ENCODE measurements at regions not wholly inside any gene's neighbourhood (a gene's known extent, or its start where the extent isn't known, plus 50 kb on each side); places are given as distances from the start of the nearest gene placed in this dataset.

DNA sequence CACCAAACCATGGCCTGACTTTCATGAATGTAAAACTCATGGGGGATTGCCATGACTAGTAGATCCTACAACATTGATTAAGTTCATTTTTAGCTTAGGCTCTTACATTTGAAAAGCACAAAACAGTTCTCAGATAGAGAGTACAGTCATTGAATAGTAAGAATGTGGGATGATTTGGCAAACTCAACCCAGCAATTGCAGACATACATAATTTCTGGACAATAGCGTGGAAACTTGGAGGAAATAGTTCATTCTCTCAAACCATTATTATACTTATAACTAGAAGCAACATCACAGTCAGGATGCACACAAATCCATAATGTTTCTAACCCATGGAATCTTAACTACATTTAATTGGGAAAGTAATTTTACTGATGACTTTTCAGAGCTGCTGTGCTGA, 598.2 kb downstream of the LMO4 start:
- H3K4me1 ChIP-seq (ENCODE audit: control insufficient read depth, insufficient read depth, low read length), result no peaks in the 10 kb centered on the region
- ChIA-PET POLR2A (no interaction called here), CTCF (no interaction called here)
- BruUV-seq (replicated peaks), result no TSS peak
- no peak overlapping the region for H3K4me3 ChIP-seq (ENCODE audit: low read depth in 2 of 2, low read length in 2 of 2)
- TF ChIP-seq, protein P1, sequence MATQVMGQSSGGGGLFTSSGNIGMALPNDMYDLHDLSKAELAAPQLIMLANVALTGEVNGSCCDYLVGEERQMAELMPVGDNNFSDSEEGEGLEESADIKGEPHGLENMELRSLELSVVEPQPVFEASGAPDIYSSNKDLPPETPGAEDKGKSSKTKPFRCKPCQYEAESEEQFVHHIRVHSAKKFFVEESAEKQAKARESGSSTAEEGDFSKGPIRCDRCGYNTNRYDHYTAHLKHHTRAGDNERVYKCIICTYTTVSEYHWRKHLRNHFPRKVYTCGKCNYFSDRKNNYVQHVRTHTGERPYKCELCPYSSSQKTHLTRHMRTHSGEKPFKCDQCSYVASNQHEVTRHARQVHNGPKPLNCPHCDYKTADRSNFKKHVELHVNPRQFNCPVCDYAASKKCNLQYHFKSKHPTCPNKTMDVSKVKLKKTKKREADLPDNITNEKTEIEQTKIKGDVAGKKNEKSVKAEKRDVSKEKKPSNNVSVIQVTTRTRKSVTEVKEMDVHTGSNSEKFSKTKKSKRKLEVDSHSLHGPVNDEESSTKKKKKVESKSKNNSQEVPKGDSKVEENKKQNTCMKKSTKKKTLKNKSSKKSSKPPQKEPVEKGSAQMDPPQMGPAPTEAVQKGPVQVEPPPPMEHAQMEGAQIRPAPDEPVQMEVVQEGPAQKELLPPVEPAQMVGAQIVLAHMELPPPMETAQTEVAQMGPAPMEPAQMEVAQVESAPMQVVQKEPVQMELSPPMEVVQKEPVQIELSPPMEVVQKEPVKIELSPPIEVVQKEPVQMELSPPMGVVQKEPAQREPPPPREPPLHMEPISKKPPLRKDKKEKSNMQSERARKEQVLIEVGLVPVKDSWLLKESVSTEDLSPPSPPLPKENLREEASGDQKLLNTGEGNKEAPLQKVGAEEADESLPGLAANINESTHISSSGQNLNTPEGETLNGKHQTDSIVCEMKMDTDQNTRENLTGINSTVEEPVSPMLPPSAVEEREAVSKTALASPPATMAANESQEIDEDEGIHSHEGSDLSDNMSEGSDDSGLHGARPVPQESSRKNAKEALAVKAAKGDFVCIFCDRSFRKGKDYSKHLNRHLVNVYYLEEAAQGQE (IDR thresholded peaks at IDR 0.05; ENCODE audit: insufficient read depth in 1 of 2, low read depth in 2 of 2, low read length in 1 of 2), result no peak
- no peak for TF ChIP-seq POLR2AphosphoS5 (IDR thresholded peaks at IDR 0.05; ENCODE audit: low read depth, low read length)
- no peak for TF ChIP-seq SIN3A (IDR thresholded peaks at IDR 0.05; ENCODE audit: borderline replicate concordance, insufficient read depth, low read depth, low read length)
- TF ChIP-seq TCF7L2 (IDR thresholded peaks at IDR 0.05; ENCODE audit: low read depth, low read length), result no peak
- TF ChIP-seq, protein P2, sequence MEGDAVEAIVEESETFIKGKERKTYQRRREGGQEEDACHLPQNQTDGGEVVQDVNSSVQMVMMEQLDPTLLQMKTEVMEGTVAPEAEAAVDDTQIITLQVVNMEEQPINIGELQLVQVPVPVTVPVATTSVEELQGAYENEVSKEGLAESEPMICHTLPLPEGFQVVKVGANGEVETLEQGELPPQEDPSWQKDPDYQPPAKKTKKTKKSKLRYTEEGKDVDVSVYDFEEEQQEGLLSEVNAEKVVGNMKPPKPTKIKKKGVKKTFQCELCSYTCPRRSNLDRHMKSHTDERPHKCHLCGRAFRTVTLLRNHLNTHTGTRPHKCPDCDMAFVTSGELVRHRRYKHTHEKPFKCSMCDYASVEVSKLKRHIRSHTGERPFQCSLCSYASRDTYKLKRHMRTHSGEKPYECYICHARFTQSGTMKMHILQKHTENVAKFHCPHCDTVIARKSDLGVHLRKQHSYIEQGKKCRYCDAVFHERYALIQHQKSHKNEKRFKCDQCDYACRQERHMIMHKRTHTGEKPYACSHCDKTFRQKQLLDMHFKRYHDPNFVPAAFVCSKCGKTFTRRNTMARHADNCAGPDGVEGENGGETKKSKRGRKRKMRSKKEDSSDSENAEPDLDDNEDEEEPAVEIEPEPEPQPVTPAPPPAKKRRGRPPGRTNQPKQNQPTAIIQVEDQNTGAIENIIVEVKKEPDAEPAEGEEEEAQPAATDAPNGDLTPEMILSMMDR (IDR thresholded peaks at IDR 0.05), result no peak
- no peaks in the 10 kb centered on the region; the same call in 1 of the 2 replicates for H3K9me3 ChIP-seq (ENCODE audit: control insufficient read depth, insufficient read depth, low read depth, low read length)
- no peaks in the 10 kb centered on the region for H3K36me3 ChIP-seq (ENCODE audit: control insufficient read depth, insufficient read depth, low read length)
- intact Hi-C loops (cut with micrococcal nuclease; ENCODE audit: unreplicated experiment) (no loop called here), in situ Hi-C loops (cut with HindIII; ENCODE audit: low pct_unique_long_range_greater_than_20kb, low sequenced_read_pairs) (no loop called here)
- H3K27ac ChIP-seq (ENCODE audit: low read length), result no peak overlapping the region
- no peak for DNase-seq (ENCODE audit: low read depth, low spot score)
- no peaks in the 10 kb centered on the region for H3K27me3 ChIP-seq (ENCODE audit: control insufficient read depth, insufficient read depth, low read length)
- no peak for ATAC-seq

DNA sequence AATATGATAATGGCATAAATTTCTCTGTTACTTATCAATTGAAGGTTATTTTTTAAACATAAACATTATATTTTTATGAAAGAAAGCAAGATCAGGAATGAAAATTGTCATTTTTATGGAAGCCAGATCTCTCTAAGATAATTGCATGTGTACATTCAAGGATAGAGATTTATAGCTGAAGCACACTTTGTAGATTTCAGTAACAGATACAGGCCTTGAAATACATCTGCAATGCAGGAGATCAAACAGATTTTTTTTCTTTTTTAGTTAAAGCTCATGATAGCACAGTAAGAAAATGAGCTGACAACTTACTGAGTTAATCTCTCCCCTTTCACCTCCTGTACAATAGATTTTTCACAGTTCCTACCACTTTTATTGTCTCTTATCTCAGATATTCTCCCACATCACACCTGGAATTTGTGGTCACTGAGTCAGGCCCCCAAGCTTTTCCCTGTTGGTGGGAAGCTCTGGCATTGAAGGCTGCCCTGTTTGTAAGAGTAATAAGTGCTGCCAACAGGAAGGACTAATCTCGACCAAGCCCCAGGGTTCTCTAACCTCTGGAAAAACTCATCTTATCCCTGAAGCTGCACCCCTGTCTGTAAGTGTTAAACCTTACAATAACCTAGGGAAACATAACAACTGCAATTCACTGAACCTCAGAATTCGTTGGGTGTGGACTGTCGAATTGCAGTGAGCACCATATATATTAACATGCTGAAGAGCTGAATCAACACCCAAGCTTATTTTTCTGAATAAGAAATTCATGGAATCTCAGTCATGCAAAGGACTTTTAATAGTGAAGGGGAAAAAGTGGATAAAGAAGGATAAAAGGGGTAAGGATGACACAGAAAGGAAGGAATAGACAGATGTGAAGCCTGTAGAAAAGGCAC, 599.0 kb downstream of the LMO4 start:
- in situ Hi-C loops (cut with HindIII; ENCODE audit: low pct_unique_long_range_greater_than_20kb, low sequenced_read_pairs), result no loop called here
- no TSS peak for BruUV-seq (replicated peaks)
- ChIA-PET POLR2A (no interaction called here), CTCF (no interaction called here)
- no peak for DNase-seq (ENCODE audit: low read depth, low spot score)
- Histone ChIP-seq H3K36me3 (ENCODE audit: control insufficient read depth, insufficient read depth, low read length) (no peaks in the 10 kb centered on the region), H3K4me3 (ENCODE audit: low read depth in 2 of 2, low read length in 2 of 2) (no peak overlapping the region), H3K27ac (ENCODE audit: low read length) (no peak overlapping the region), H3K9me3 (ENCODE audit: control insufficient read depth, insufficient read depth, low read depth, low read length) (no peaks in the 10 kb centered on the region; the same call in 1 of the 2 replicates), H3K27me3 (ENCODE audit: control insufficient read depth, insufficient read depth, low read length) (no peaks in the 10 kb centered on the region), H3K4me1 (ENCODE audit: control insufficient read depth, insufficient read depth, low read length) (no peaks in the 10 kb centered on the region)
- TF ChIP-seq, protein P2 (IDR thresholded peaks at IDR 0.05), result no peak
- TF ChIP-seq SIN3A (IDR thresholded peaks at IDR 0.05; ENCODE audit: borderline replicate concordance, insufficient read depth, low read depth, low read length) (no peak), TCF7L2 (IDR thresholded peaks at IDR 0.05; ENCODE audit: low read depth, low read length) (no peak), POLR2AphosphoS5 (IDR thresholded peaks at IDR 0.05; ENCODE audit: low read depth, low read length) (no peak)
- TF ChIP-seq, protein P1 (IDR thresholded peaks at IDR 0.05; ENCODE audit: insufficient read depth in 1 of 2, low read depth in 2 of 2, low read length in 1 of 2), result no peak
- intact Hi-C loops (cut with micrococcal nuclease; ENCODE audit: unreplicated experiment), result no loop called here
- no peak for ATAC-seq

Data from Panc1 (cell line).